ENCODE measurements at regions not wholly inside any gene's neighbourhood (a gene's known extent, or its start where the extent isn't known, plus 50 kb on each side); places are given as distances from the start of the nearest gene placed in this dataset.

GRCh38 chr17:5708344-5708743 lies 124.0 kb upstream of the NLRP1 start (continued):
- TF ChIP-seq FOXP4 (CRISPR knock-in tag; IDR thresholded peaks at IDR 0.05) (no peak), SMAD4 (CRISPR knock-in tag; IDR thresholded peaks at IDR 0.05) (no peak), ATF2 (CRISPR knock-in tag; IDR thresholded peaks at IDR 0.05; ENCODE audit: borderline replicate concordance, low read depth) (no peak)

GRCh38 chr17:5711344-5711743 lies 127.0 kb upstream of the NLRP1 start:
- Mint-ChIP-seq H3K4me1 (peaks cover 4% of the 10 kb centered on the region), H3K4me3 (no peak overlapping the region), H3K27ac (no peak overlapping the region), H3K9me3 (peaks cover 9% of the 10 kb centered on the region), H3K36me3 (peaks cover 3% of the 10 kb centered on the region), H3K27me3 (ENCODE audit: low read depth) (no peaks in the 10 kb centered on the region)
- ATAC-seq = no peak
- no peak for DNase-seq (ENCODE audit: low spot score)
- TF ChIP-seq ZNF396 (CRISPR knock-in tag; IDR thresholded peaks at IDR 0.05; ENCODE audit: borderline replicate concordance) (no peak), ATF1 (CRISPR knock-in tag; IDR thresholded peaks at IDR 0.05) (no peak), ZSCAN18 (CRISPR knock-in tag; IDR thresholded peaks at IDR 0.05) (no peak), KAT7 (CRISPR knock-in tag; IDR thresholded peaks at IDR 0.05; ENCODE audit: borderline replicate concordance) (no peak)
- ChIA-PET POLR2A (no interaction called here), CTCF (no interaction called here)

GRCh38 chr17:5714993-5715392 lies 130.7 kb upstream of the NLRP1 start:
- no peaks in the 10 kb centered on the region for H3K36me3 Mint-ChIP-seq
- ATAC-seq = no peak
- CTCF ChIA-PET = no interaction called here
- TF ChIP-seq TEAD1 (CRISPR knock-in tag; IDR thresholded peaks at IDR 0.05) = no peak
- TF ChIP-seq ETV6 (CRISPR knock-in tag; IDR thresholded peaks at IDR 0.05) = no peak
- no peak for TF ChIP-seq RORB (CRISPR knock-in tag; IDR thresholded peaks at IDR 0.05)
- no peak for TF ChIP-seq SMAD3 (CRISPR knock-in tag; IDR thresholded peaks at IDR 0.05; ENCODE audit: borderline replicate concordance)
- TF ChIP-seq E2F1 (CRISPR knock-in tag; IDR thresholded peaks at IDR 0.05) = no peak
- no peak for TF ChIP-seq PRRX2 (CRISPR knock-in tag; IDR thresholded peaks at IDR 0.05)
- TF ChIP-seq ELF4 (CRISPR knock-in tag; IDR thresholded peaks at IDR 0.05; ENCODE audit: low read depth) = no peak
- no peak for TF ChIP-seq OVOL2 (CRISPR knock-in tag; IDR thresholded peaks at IDR 0.05; ENCODE audit: borderline replicate concordance)
- TF ChIP-seq FOXK1 (CRISPR knock-in tag; IDR thresholded peaks at IDR 0.05) = no peak
- TF ChIP-seq ZNF138 (CRISPR knock-in tag; conservative IDR thresholded peaks at IDR 0.05) = no peak
- no peak for TF ChIP-seq ZNF671 (CRISPR knock-in tag; IDR thresholded peaks at IDR 0.05)
- no peak for TF ChIP-seq STAT6 (CRISPR knock-in tag; conservative IDR thresholded peaks at IDR 0.05; ENCODE audit: low read depth)
- no peak for TF ChIP-seq USF2 (CRISPR knock-in tag; IDR thresholded peaks at IDR 0.05)
- TF ChIP-seq GRHL2 (CRISPR knock-in tag; IDR thresholded peaks at IDR 0.05; ENCODE audit: insufficient replicate concordance, severe bottlenecking) = no peak
- no peak for TF ChIP-seq HMGA2 (CRISPR knock-in tag; IDR thresholded peaks at IDR 0.05)
- TF ChIP-seq JAZF1 (CRISPR knock-in tag; IDR thresholded peaks at IDR 0.05) = no peak
- TF ChIP-seq ZNF423 (CRISPR knock-in tag; IDR thresholded peaks at IDR 0.05) = no peak
- H3K4me3 Mint-ChIP-seq = no peak overlapping the region
- no peaks in the 10 kb centered on the region for H3K9me3 Mint-ChIP-seq
- DNase-seq (ENCODE audit: low spot score) = no peak
- H3K27ac Mint-ChIP-seq = no peak overlapping the region
- H3K4me1 Mint-ChIP-seq = no peaks in the 10 kb centered on the region
- POLR2A ChIA-PET = no interaction called here
- H3K27me3 Mint-ChIP-seq (ENCODE audit: low read depth) = no peaks in the 10 kb centered on the region
